Neural progenitor cell (in vitro differentiated cells): ENCODE measurements at regions not wholly inside any gene's neighbourhood (a gene's known extent, or its start where the extent isn't known, plus 50 kb on each side); places are given as distances from the start of the nearest gene placed in this dataset.
"Not testable (repeated sequence)": the region's sequence is repeated elsewhere in the genome, so short reads cannot be mapped to it uniquely, and the experiment has no call there.

Experiments used
- DNase-seq: peaks from one replicate; pipeline ENCODE4 v3.0.0-alpha.2; 2016; ENCODE audit warnings: low spot score
- H2AFZ ChIP-seq: fragments of 200-600 bp; sonication (generic); replicated peaks from 2 replicates; pipeline ENCODE4 v1.6.1; 2016; ENCODE audit warnings: antibody characterized with exemption
- H3F3A ChIP-seq: fragments of 200-600 bp; sonication (generic); 2 replicates; pipeline ENCODE4 v1.6.1; 2016; ENCODE audit warnings: antibody characterized with exemption, low read depth
- H3K27ac ChIP-seq: fragments of 200-600 bp; sonication (generic); 2 replicates; pipeline ENCODE4 v1.5.1; 2016; ENCODE audit warnings: mild to moderate bottlenecking
- H3K27me3 ChIP-seq: fragments of 200-600 bp; sonication (generic); 2 replicates; pipeline ENCODE4 v1.6.1; 2016; ENCODE audit warnings: mild to moderate bottlenecking, moderate library complexity
- H3K36me3 ChIP-seq: fragments of 200-600 bp; sonication (generic); 2 replicates; pipeline ENCODE4 v1.5.1; 2016
- H3K4me1 ChIP-seq: fragments of 200-600 bp; sonication (generic); 2 replicates; pipeline ENCODE4 v1.6.1; 2016; ENCODE audit warnings: mixed run types
- H3K4me2 ChIP-seq: fragments of 200-600 bp; sonication (generic); 2 replicates; pipeline ENCODE4 v1.6.1; 2016
- H3K4me3 ChIP-seq: fragments of 200-600 bp; sonication (generic); 2 replicates; pipeline ENCODE4 v1.5.1; 2016
- H3K79me2 ChIP-seq: fragments of 200-600 bp; sonication (generic); 2 replicates; pipeline ENCODE4 v1.6.1; 2016; ENCODE audit warnings: low read depth
- H3K9ac ChIP-seq: fragments of 200-600 bp; sonication (generic); 2 replicates; pipeline ENCODE4 v1.6.1; 2016
- H3K9me3 ChIP-seq: fragments of 200-600 bp; sonication (generic); 2 replicates; pipeline ENCODE4 v1.5.1; 2016; ENCODE audit warnings: low read depth
- H4K20me1 ChIP-seq: fragments of 200-600 bp; sonication (generic); 2 replicates; pipeline ENCODE4 v1.6.1; 2016; ENCODE audit warnings: low read depth
- H3K27ac Mint-ChIP-seq: 3 replicates; pipeline ENCODE4 v1.8.0; 2021; ENCODE audit warnings: mixed read lengths
- H3K27me3 Mint-ChIP-seq: 2 replicates; pipeline ENCODE4 v1.8.0; 2022; ENCODE audit warnings: low read depth, mild to moderate bottlenecking, inconsistent platforms, moderate library complexity, mixed read lengths; ENCODE audit not compliant: insufficient read depth
- H3K36me3 Mint-ChIP-seq: 3 replicates; pipeline ENCODE4 v1.8.0; 2021; ENCODE audit warnings: mixed read lengths
- H3K4me1 Mint-ChIP-seq: 3 replicates; pipeline ENCODE4 v1.8.0; 2021; ENCODE audit warnings: mixed read lengths
- H3K4me3 Mint-ChIP-seq: 3 replicates; pipeline ENCODE4 v1.8.0; 2021; ENCODE audit warnings: mild to moderate bottlenecking, moderate library complexity, mixed read lengths
- H3K9me3 Mint-ChIP-seq: 3 replicates; pipeline ENCODE4 v1.8.0; 2020; ENCODE audit warnings: mixed read lengths
- CTCF ChIP-seq: fragments of 200-600 bp; sonication (generic); IDR thresholded peaks from 2 replicates; pipeline ENCODE4 v1.5.1; 2017; ENCODE audit warnings: antibody characterized with exemption, mild to moderate bottlenecking
- EZH2 ChIP-seq: fragments of 200-600 bp; sonication (generic); IDR thresholded peaks from 2 replicates; pipeline ENCODE4 v1.6.1; 2017; ENCODE audit warnings: antibody characterized with exemption, mild to moderate bottlenecking, moderate library complexity
- EZH2phosphoT487 ChIP-seq: fragments of 200-600 bp; sonication (generic); IDR thresholded peaks from 2 replicates; pipeline ENCODE4 v1.6.1; 2017; ENCODE audit warnings: antibody characterized with exemption

GRCh38 chr6:27854421-27854820 lies 57.8 kb downstream of the OR2B2 start:
- Histone ChIP-seq H3K4me1 (peaks cover 18% of the 10 kb centered on the region), H3K4me2 (no peak overlapping the region), H3K4me3 (no peak overlapping the region), H3K36me3 (no peaks in the 10 kb centered on the region), H3F3A (peaks cover 12% of the 10 kb centered on the region), H3K9ac (no peak overlapping the region), H3K27ac (no peak overlapping the region), H3K9me3 (no peaks in the 10 kb centered on the region), H3K27me3 (no peaks in the 10 kb centered on the region), H3K79me2 (no peaks in the 10 kb centered on the region), H2AFZ (no peak overlapping the region), H4K20me1 (no peaks in the 10 kb centered on the region)
- Mint-ChIP-seq H3K4me3 (no peak overlapping the region), H3K36me3 (peaks cover 2% of the 10 kb centered on the region), H3K27ac (no peak overlapping the region), H3K4me1 (peaks cover 8% of the 10 kb centered on the region), H3K9me3 (no peaks in the 10 kb centered on the region), H3K27me3 (peaks cover 2% of the 10 kb centered on the region)
- TF ChIP-seq CTCF (no peak), EZH2 (no peak), EZH2phosphoT487 (no peak)
- no peak for DNase-seq

GRCh38 chr6:27851440-27851839 lies 60.8 kb downstream of the OR2B2 start:
- Histone ChIP-seq H3K4me3 (no peak overlapping the region), H2AFZ (no peak overlapping the region), H3K4me1 (peaks cover 18% of the 10 kb centered on the region), H3K27me3 (no peaks in the 10 kb centered on the region), H3K79me2 (no peaks in the 10 kb centered on the region), H3K4me2 (peak overlapping the region; percentile 41), H3F3A (peaks cover 12% of the 10 kb centered on the region), H4K20me1 (no peaks in the 10 kb centered on the region), H3K27ac (no peak overlapping the region), H3K36me3 (no peaks in the 10 kb centered on the region), H3K9me3 (no peaks in the 10 kb centered on the region), H3K9ac (no peak overlapping the region)
- H3K9me3 Mint-ChIP-seq = no peaks in the 10 kb centered on the region
- H3K27ac Mint-ChIP-seq = no peak overlapping the region
- DNase-seq = no peak
- peaks cover 2% of the 10 kb centered on the region for H3K36me3 Mint-ChIP-seq
- TF ChIP-seq EZH2 (no peak), CTCF (no peak), EZH2phosphoT487 (no peak)
- no peak overlapping the region for H3K4me3 Mint-ChIP-seq
- H3K4me1 Mint-ChIP-seq = peaks cover 8% of the 10 kb centered on the region
- H3K27me3 Mint-ChIP-seq = peaks cover 2% of the 10 kb centered on the region

- not testable (repeated sequence) for H3K79me2 ChIP-seq, H4K20me1 ChIP-seq, H3K4me2 ChIP-seq, H3K9me3 ChIP-seq, DNase-seq, H3K4me1 Mint-ChIP-seq, H3K27me3 Mint-ChIP-seq, H3K9me3 Mint-ChIP-seq, H3K4me3 Mint-ChIP-seq, H3K27me3 ChIP-seq, H3K36me3 ChIP-seq, H3K36me3 Mint-ChIP-seq, H3K27ac Mint-ChIP-seq, H3K4me3 ChIP-seq, H3K9ac ChIP-seq, H3K27ac ChIP-seq, H2AFZ ChIP-seq
- peaks cover 12% of the 10 kb centered on the region for H3F3A ChIP-seq
- peaks cover 18% of the 10 kb centered on the region for H3K4me1 ChIP-seq
Observed at GRCh38 chr6:27849001-27849400, 63.2 kb downstream of the OR2B2 start.

- Mint-ChIP-seq H3K4me3 (no peak overlapping the region), H3K9me3 (no peaks in the 10 kb centered on the region), H3K4me1 (peaks cover 8% of the 10 kb centered on the region), H3K36me3 (peaks cover 3% of the 10 kb centered on the region), H3K27me3 (peaks cover 2% of the 10 kb centered on the region), H3K27ac (no peak overlapping the region)
- peaks cover 18% of the 10 kb centered on the region for H3K4me1 ChIP-seq
- no peaks in the 10 kb centered on the region for H3K27me3 ChIP-seq
- H3K27ac ChIP-seq = no peak overlapping the region
- TF ChIP-seq EZH2 (no peak), EZH2phosphoT487 (no peak), CTCF (no peak)
- no peak overlapping the region for H3K9ac ChIP-seq
- no peak for DNase-seq
- no peak overlapping the region for H2AFZ ChIP-seq
- no peaks in the 10 kb centered on the region for H3K9me3 ChIP-seq
- no peak overlapping the region for H3K4me3 ChIP-seq
- H3K36me3 ChIP-seq = no peaks in the 10 kb centered on the region
- no peaks in the 10 kb centered on the region for H3K79me2 ChIP-seq
- peaks cover 12% of the 10 kb centered on the region for H3F3A ChIP-seq
- no peaks in the 10 kb centered on the region for H4K20me1 ChIP-seq
- H3K4me2 ChIP-seq = no peak overlapping the region
Observed at GRCh38 chr6:27847706-27848105, 64.5 kb downstream of the OR2B2 start.
